ENCODE measurements at regions not wholly inside any gene's neighbourhood (a gene's known extent, or its start where the extent isn't known, plus 50 kb on each side); places are given as distances from the start of the nearest gene placed in this dataset.

- DNase-seq (peak in 1 of 2 donors; percentile 5), ATAC-seq (ENCODE audit: low FRiP score) (no peak)
- Histone ChIP-seq H3K4me3 (ENCODE audit: low read length in 2 of 2) (no peak overlapping the region), H3K36me3 (ENCODE audit: control insufficient read depth in 1 of 2, insufficient read depth in 2 of 2, low read length in 1 of 2) (no peaks in the 10 kb centered on the region), H3K9me3 (ENCODE audit: control insufficient read depth, low read length) (no peaks in the 10 kb centered on the region), H3K27me3 (ENCODE audit: control insufficient read depth in 1 of 2, insufficient read depth in 2 of 2, low read length in 1 of 2) (no peaks in the 10 kb centered on the region), H3K4me1 (ENCODE audit: control insufficient read depth in 1 of 2, insufficient read depth in 2 of 2, low read length in 2 of 2) (peaks cover 0 to 4% of the 10 kb centered on the region in 2 donors), H3K27ac (ENCODE audit: low read depth in 1 of 2, low read length in 2 of 2) (no peak overlapping the region)
- WGBS, 2 donors: 89 to 90% methylated on average over 15 of the region's 15 CpGs
- intact Hi-C loops (cut with DNase I): no loop called here
Measured at GRCh38 chr12:116354950-116355783, 77.7 kb upstream of the MED13L start.

- H3K4me3 ChIP-seq (ENCODE audit: low read length in 2 of 2): no peak overlapping the region
- no peaks in the 10 kb centered on the region for H3K9me3 ChIP-seq (ENCODE audit: control insufficient read depth, low read length)
- DNase-seq (no peak), ATAC-seq (ENCODE audit: low FRiP score) (no peak)
- intact Hi-C loops (cut with DNase I): loop anchor here in 1 of 2 donors (2.0 kb wide), 1 partner anchor 38 kb away; no protein-coding TSS in a partner anchor
- peak overlapping the region; percentile 18 to 22 for H3K27ac ChIP-seq (ENCODE audit: low read depth in 1 of 2, low read length in 2 of 2)
- WGBS, 2 donors: 14 to 44% methylated on average over 3 of the region's 3 CpGs
- H3K36me3 ChIP-seq (ENCODE audit: control insufficient read depth in 1 of 2, insufficient read depth in 2 of 2, low read length in 1 of 2): no peaks in the 10 kb centered on the region
- H3K4me1 ChIP-seq (ENCODE audit: control insufficient read depth in 1 of 2, insufficient read depth in 2 of 2, low read length in 2 of 2): peaks cover 0 to 4% of the 10 kb centered on the region in 2 donors
- H3K27me3 ChIP-seq (ENCODE audit: control insufficient read depth in 1 of 2, insufficient read depth in 2 of 2, low read length in 1 of 2): no peaks in the 10 kb centered on the region
Measured at GRCh38 chr12:116358536-116358892, 81.0 kb upstream of the MED13L start.

GRCh38 chr12:116358893-116359761 lies 81.6 kb upstream of the MED13L start:
- ATAC-seq (ENCODE audit: low FRiP score) (peak; percentile 91), DNase-seq (peak; percentile 97 to 98)
- intact Hi-C loops (cut with DNase I): loop anchor here in 1 of 2 donors (2.0 kb wide), 1 partner anchor 38 kb away; no protein-coding TSS in a partner anchor
- no peak overlapping the region for H3K4me3 ChIP-seq (ENCODE audit: low read length in 2 of 2)
- no peaks in the 10 kb centered on the region for H3K9me3 ChIP-seq (ENCODE audit: control insufficient read depth, low read length)
- H3K4me1 ChIP-seq (ENCODE audit: control insufficient read depth in 1 of 2, insufficient read depth in 2 of 2, low read length in 2 of 2): peaks cover 0 to 4% of the 10 kb centered on the region in 2 donors
- peak overlapping the region; percentile 22 to 99 for H3K27ac ChIP-seq (ENCODE audit: low read depth in 1 of 2, low read length in 2 of 2)
- no peaks in the 10 kb centered on the region for H3K36me3 ChIP-seq (ENCODE audit: control insufficient read depth in 1 of 2, insufficient read depth in 2 of 2, low read length in 1 of 2)
- 1 to 17% methylated on average over 10 of the region's 10 CpGs for WGBS, 2 donors
- H3K27me3 ChIP-seq (ENCODE audit: control insufficient read depth in 1 of 2, insufficient read depth in 2 of 2, low read length in 1 of 2): no peaks in the 10 kb centered on the region

DNA sequence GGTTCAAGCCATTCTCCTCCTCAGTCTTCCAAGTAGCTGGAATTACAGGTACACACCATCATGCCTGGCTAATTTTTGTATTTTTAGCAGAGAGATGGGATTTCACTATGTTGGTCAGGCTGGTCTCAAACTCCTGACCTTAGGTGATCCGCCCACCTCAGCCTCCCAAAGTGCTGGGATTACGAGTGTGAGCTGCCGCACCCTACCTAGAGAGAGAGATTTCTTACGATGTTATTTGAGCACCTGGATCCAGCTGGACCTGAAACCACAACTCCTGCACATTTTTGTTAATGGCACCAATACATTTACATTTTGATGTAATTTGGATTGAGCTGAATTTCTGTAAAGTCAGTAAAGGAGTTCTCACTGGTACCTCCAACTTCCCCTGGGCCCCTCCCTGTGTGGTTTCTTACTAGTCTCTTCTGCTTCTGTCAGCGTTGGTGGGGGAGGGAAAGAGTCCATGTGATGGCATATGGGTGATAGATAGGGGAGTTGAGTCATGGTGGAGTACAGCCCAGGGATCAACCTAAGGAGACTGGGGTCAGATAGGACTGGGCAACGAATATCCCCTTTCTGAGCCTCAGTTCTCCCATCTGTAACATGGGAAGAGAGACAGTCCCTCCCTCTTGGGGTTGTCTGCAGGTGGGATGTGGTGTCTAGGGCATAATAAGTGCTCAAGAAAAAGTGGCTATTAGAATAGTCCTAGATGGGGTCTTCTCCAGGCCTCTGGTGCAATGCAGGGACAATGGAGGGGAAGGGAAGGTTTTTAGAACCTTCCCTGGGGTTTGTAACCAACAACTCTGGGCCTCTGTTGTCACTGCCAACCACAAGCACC lies 83.3 kb upstream of the MED13L start:
- Histone ChIP-seq H3K4me3 (ENCODE audit: low read length in 2 of 2) (no peak overlapping the region), H3K27ac (ENCODE audit: low read depth in 1 of 2, low read length in 2 of 2) (no peak overlapping the region), H3K9me3 (ENCODE audit: control insufficient read depth, low read length) (no peaks in the 10 kb centered on the region), H3K27me3 (ENCODE audit: control insufficient read depth in 1 of 2, insufficient read depth in 2 of 2, low read length in 1 of 2) (no peaks in the 10 kb centered on the region), H3K36me3 (ENCODE audit: control insufficient read depth in 1 of 2, insufficient read depth in 2 of 2, low read length in 1 of 2) (no peaks in the 10 kb centered on the region), H3K4me1 (ENCODE audit: control insufficient read depth in 1 of 2, insufficient read depth in 2 of 2, low read length in 2 of 2) (peaks cover 0 to 4% of the 10 kb centered on the region in 2 donors)
- intact Hi-C loops (cut with DNase I): no loop called here
- WGBS, 2 donors: 92 to 94% methylated on average over 6 of the region's 6 CpGs
- DNase-seq: no peak
- ATAC-seq (ENCODE audit: low FRiP score): no peak

DNA sequence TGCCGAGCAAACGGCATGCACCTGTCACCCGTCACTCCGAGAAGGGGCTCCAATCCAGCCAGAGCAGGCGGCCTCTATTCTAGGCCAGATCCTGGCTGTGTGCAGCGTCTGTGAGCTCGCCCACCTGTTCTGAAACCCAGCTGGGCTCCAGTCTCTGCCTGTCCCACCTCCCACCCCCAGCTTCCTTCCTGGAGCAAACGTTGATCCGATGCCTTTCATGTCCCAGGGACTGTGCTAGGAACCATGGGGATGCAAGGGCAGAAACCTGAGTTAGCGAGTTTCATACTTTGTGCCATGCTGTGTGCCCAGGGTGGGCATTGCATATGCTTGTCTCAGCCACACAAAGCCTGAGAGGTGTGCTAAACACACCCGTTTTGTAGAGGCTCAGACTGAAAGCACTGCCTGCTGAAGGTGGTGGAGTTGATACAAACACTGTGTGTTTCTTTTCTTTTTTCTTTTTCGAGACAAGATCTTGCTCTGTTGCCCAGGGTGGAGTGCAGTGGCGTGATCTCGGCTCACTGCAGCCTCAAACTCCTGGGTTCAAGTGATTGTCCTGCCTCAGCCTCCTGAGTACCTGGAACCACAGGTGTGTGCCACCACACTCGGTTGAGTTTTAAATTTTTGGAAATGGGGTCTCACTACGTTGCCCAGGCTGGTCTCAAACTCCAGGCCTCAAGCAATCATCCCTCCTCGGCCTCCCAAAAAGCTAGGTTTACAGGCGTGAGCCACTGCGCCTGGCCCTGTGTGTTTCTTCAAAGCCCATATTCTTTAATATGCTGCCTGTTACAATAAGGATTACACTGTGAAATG lies 84.1 kb upstream of the MED13L start:
- Histone ChIP-seq H3K4me1 (ENCODE audit: control insufficient read depth in 1 of 2, insufficient read depth in 2 of 2, low read length in 2 of 2) (peaks cover 0 to 4% of the 10 kb centered on the region in 2 donors), H3K4me3 (ENCODE audit: low read length in 2 of 2) (no peak overlapping the region), H3K27me3 (ENCODE audit: control insufficient read depth in 1 of 2, insufficient read depth in 2 of 2, low read length in 1 of 2) (no peaks in the 10 kb centered on the region), H3K9me3 (ENCODE audit: control insufficient read depth, low read length) (no peaks in the 10 kb centered on the region), H3K36me3 (ENCODE audit: control insufficient read depth in 1 of 2, insufficient read depth in 2 of 2, low read length in 1 of 2) (no peaks in the 10 kb centered on the region), H3K27ac (ENCODE audit: low read depth in 1 of 2, low read length in 2 of 2) (no peak overlapping the region)
- DNase-seq (no peak), ATAC-seq (ENCODE audit: low FRiP score) (no peak)
- WGBS, 2 donors: 88 to 89% methylated on average over 19 of the region's 19 CpGs
- intact Hi-C loops (cut with DNase I): no loop called here

- 90 to 99% methylated on average over 2 of the region's 2 CpGs for WGBS, 2 donors
- no peak for DNase-seq
- Histone ChIP-seq H3K27ac (ENCODE audit: low read depth in 1 of 2, low read length in 2 of 2) (no peak overlapping the region), H3K27me3 (ENCODE audit: control insufficient read depth in 1 of 2, insufficient read depth in 2 of 2, low read length in 1 of 2) (no peaks in the 10 kb centered on the region), H3K36me3 (ENCODE audit: control insufficient read depth in 1 of 2, insufficient read depth in 2 of 2, low read length in 1 of 2) (no peaks in the 10 kb centered on the region), H3K4me1 (ENCODE audit: control insufficient read depth in 1 of 2, insufficient read depth in 2 of 2, low read length in 2 of 2) (peaks cover 0 to 2% of the 10 kb centered on the region in 2 donors), H3K4me3 (ENCODE audit: low read length in 2 of 2) (no peak overlapping the region), H3K9me3 (ENCODE audit: control insufficient read depth, low read length) (no peaks in the 10 kb centered on the region)
- ATAC-seq (ENCODE audit: low FRiP score): no peak
- intact Hi-C loops (cut with DNase I): no loop called here
Measured at GRCh38 chr12:116365114-116365513, 87.6 kb upstream of the MED13L start.

GRCh38 chr12:116365606-116366455 lies 88.3 kb upstream of the MED13L start:
- ATAC-seq (ENCODE audit: low FRiP score) (no peak), DNase-seq (no peak)
- intact Hi-C loops (cut with DNase I): no loop called here
- Histone ChIP-seq H3K27ac (ENCODE audit: low read depth in 1 of 2, low read length in 2 of 2) (no peak overlapping the region), H3K4me3 (ENCODE audit: low read length in 2 of 2) (no peak overlapping the region), H3K27me3 (ENCODE audit: control insufficient read depth in 1 of 2, insufficient read depth in 2 of 2, low read length in 1 of 2) (no peaks in the 10 kb centered on the region), H3K36me3 (ENCODE audit: control insufficient read depth in 1 of 2, insufficient read depth in 2 of 2, low read length in 1 of 2) (no peaks in the 10 kb centered on the region), H3K9me3 (ENCODE audit: control insufficient read depth, low read length) (no peaks in the 10 kb centered on the region), H3K4me1 (ENCODE audit: control insufficient read depth in 1 of 2, insufficient read depth in 2 of 2, low read length in 2 of 2) (peaks cover 0 to 2% of the 10 kb centered on the region in 2 donors)
- 82 to 83% methylated on average over 17 of the region's 17 CpGs for WGBS, 2 donors

Measured in aorta (tissue), 5 donors.